GM21619 (cell line): ENCODE measurements at regions not wholly inside any gene's neighbourhood (a gene's known extent, or its start where the extent isn't known, plus 50 kb on each side); places are given as distances from the start of the nearest gene placed in this dataset.

Source experiments
- ATAC-seq: cut with Tn5 transposase; IDR thresholded peaks from one replicate; pipeline ENCODE4 v1.9.1; 2021; ENCODE audit not compliant: unreplicated experiment

DNA sequence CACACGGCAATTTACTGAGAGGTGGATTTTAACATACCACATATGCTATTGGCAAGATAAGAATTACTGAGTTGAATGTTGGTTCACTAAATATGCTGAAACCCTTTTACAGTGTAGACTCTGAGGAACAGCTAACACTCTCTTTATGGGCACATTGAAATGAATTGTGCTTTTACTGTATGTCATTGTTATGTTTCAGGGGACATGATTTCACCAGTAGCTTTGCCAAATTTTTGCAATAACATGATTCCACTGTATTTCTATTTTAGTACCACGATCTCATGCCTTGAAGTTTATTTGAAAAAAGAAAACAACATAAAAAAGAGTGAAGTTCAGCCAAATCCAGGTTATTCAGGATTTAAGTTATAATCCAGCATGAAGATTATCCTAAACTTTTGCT is 188.5 kb downstream of the HLX start:
- ATAC-seq = no peak

DNA sequence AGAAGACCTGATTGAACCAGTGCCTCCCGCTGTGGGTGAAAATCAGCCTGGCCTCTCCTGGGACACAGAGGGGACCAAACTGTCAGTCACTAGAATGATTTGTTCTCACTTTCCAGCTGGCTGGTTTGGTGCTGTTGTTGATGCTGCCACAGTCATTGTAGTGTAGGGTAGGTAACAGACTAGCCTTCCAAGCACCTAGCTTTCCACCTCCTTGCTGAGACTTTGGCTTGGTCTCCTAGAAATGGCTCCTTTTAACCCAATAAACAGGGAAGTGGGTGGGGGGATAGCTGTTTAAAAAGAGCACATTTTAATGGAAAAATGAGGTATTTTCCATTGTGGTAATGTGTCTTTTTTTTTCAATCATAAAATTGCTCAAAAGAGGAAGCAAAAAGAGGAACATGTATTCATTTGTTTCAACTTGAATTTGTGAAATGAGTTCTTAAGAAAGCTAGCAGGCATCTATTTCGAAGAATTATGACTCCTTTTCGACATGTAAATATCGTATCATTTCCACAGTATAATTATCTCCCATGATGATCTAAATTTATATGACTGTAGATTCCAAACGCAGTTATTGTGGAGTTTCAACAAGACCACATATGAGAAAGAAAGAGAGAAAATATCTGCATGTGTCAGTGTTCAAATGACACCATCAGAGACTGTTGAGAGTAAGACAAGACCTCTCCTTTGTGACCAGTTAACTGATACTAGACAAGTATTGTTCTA is 190.1 kb downstream of the HLX start:
- ATAC-seq = peak; percentile 88

DNA sequence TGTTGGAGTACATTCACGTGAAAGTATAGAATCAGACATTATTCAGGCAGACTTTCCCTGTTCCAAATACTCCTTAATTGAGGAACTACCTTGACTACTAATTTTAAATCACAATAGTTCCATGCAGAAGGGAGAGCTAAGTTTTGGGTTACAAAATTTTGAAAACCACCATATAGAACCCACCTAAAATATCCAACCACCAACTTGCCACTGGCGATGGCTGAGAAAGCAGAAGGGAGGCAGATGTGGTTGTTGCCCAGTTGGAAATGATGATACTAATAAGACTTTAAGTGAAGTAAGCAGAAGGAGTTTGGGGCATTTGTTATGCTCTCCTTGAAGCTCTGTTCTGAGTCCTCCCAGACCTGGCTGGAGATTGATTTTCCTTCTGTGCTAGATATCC is 190.7 kb downstream of the HLX start:
- ATAC-seq = no peak

DNA sequence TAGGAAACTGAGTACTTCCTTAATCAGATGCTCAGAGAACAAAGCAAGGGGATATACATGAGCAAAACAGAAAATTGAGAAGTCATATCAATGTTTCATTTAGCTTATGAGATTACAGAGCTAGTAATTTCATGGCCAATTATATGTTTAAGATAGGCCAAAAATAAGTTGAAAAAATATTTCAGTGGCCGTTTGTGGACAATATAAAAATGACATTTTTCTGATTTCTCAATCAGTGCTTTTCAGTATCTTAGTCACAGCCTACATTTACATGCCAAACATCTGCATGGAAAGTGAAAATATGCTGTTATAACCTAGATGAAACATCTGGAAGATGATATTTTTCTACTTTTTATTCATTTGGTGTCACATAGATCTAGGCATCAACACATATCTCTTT is 192.5 kb downstream of the HLX start:
- ATAC-seq = no peak

DNA sequence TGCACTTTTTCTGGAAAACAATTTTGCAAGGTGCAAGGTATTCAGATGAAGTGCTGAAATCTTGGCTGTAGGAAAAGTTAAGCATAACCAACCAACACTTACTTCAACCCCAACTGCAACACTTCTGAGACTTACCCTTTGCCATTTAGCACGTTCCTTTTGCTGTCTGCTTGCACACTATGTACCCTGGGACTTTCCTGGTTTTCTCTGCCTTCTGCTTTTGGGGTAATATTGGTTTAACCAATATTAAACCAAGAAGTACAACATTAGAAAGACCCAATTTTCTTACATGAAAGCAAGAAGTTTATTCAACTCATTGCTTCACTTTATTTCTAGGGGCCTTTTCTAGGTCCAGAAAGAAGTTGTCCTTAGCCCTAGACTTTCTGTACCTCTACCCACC is 193.0 kb downstream of the HLX start:
- ATAC-seq = no peak

DNA sequence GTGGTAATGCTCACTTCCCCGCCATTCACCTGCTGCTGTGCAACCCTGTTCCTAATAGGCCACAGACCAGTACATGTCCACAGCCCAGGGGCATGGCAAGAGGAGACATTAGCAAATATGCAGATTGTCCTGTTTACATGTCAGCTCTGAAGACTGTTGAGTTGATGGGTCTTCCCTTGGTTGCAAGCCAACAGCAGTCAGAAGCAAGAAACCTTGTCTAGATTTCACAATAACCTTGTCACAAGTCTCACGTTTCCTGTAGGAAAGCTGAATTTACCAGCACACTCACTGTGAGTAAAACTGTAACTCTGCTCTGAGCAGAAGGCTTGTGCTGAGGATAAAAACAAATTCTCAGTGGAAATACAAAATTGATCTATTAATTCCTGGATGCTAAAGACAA is 195.1 kb downstream of the HLX start:
- ATAC-seq = no peak

DNA sequence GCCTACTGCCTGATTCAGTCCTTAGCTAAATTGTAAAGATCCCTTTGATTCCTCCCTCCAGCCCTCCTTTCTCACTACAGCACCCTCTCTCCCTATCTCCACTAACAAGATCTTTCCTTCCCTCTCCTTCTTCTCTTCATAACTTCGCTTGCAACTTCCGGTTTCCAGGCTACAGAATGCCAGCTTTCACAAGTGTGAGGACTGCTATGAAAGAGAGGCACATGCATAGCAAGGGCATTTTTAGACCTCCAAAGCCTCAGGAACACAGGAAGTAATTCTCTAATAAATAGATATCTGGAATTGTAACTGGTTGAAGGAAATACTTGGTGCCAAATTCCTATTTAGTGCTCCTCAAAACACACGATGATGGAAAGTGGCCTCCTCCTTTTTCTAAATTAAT is 196.7 kb downstream of the HLX start:
- ATAC-seq = no peak

DNA sequence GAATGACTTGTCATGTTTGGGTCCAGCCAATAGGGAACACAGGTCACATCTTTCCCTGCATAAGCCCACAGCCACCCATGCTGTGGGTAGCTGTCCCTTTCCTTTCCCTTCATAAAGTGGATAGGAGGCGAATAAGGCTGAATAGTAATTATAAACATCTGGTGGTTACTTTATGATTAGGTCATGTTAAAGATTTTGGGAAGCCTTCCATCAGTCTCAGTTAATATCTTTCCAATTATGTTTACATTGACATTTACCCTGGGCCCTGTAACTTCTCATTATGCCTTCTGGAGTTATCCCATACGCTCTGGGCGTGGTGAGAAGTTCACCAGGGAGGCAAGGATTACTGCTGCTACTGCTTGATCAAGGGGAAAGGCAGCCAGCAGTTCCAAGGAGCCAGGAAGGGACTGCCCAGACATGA is 197.2 kb downstream of the HLX start:
- no peak for ATAC-seq

DNA sequence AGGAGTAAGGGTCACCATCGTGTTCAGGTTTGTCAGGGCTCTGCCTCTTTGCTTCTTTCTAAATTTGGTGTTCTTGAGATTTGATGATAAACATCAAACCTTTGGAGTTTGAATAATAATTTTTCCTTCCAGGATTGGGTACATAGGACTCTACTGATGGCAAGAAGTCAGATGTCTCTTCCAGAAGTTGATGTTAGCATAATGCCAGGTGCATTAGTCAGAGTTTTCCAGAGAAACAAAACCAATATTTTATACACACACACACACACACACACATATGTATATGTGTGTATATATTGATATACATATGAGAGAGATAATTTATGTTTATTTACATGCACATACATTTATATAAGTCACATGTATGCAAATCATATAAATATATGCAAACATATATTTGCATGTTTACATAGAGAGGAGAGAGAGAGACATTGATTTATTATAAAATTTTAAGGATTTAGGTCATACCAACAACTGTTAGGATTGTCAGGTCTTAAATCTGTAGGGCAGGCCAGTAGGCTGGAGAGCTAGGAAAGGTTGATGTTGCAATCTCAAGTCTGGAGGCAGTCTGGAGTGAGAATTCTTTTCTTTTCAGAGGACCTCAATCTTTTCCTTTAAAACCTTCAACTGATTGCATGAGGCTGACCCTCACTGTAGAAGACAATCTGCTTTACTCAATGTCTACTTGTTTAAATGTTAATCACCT is 199.2 kb downstream of the HLX start:
- no peak for ATAC-seq

DNA sequence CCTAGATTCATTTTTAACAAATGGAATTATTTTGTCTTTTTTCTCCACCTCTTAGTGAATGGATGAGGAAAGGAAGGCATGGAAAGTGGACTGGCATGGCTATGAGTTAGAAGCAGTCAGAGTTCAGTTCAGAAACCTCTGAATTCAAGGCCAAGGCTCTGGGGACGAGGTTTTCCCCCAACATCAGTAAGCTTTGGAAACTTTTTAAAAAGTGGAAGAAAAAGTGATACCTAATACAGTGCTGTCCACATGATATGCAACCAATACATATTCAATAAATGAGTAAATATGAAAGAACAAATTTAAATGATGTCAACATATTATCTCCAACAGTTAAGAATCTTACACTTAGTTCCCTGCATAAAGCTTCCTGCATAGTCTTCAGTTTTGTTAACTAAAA is 204.7 kb downstream of the HLX start:
- ATAC-seq = no peak

DNA sequence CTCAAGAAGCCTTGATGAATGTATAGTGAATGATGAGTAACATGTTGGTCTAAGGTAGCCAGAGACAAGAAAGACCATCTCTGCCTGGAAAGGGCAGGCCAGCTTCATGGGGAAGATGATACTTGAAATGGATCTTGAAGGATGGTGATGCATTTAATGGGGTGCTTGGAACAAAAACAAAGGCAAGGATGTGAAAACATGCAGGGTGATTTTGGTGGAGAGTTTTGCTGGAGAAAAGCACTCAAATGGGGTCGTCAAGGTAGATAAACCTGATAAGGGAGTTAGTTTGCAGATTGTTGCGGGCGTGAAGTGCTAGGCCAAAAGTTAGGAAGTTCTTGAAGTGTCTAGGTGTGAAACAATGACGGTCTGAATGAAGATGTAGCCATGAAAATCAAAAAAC is 205.4 kb downstream of the HLX start:
- no peak for ATAC-seq

DNA sequence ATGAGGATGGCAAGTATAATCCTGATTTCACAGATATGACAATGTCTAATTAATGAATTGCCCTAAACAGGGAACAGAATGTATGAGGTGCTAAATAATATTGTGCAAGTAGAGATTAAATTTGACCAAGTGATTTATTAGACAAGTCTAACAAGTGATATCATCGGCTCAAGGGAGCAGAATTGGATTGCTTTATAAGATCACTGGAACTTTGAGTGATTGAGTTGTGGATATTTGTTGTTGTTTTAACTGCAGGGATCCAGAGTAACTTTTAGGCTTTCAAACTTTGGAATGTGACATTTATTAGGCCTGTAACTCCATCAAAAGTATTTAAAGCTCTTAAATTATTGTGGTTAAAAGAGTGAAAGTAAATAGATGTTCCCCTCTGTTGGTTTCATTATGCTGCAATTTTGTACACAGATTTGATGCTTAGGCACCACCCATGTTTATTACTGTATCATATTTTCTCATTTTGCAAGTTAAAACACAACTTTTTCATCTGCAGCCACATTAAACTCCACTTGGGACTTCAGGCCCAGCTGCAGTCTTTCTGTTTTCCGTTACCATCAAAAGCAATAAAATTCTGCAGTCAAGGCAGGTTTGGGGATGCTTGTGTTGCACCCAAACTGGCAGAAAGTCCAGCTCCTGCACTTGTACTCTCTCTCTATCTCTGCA is 206.6 kb downstream of the HLX start:
- ATAC-seq = no peak

DNA sequence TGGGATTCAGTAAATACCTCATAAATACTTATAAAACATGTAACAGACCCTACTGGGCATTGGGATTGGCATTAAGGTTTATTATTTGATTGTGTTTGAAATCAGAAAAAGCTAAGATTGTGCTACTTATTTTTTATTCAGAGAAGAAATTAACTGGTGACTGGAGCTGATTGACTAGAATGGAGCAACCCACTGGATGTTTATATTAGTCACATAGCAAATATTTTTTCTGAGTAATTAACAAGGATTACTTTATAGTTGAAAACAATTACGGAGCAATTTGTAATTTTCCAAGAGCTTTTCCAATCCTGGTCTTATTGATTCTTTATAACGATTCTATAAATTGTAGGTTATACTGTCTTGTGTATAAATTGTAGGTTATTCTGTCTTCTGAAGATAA is 208.7 kb downstream of the HLX start:
- ATAC-seq = no peak

DNA sequence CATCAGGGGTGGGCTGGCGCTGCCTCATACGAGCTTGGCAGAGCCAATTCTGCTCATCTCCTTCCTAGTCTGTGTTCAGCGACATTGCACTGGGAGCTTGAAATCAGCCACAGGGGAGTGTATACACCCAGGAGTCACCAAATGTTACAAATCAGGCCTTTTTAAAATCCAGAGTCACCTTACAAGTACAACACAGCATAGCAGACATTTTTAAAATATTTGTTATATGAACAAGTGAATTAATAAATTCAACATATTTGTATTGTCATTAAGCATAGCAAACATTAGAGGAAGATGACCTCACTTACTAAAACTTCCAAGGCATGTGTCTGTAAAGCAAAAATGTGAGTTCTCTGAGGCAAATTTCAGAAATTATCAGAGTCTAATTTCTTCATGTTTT is 210.0 kb downstream of the HLX start:
- no peak for ATAC-seq

DNA sequence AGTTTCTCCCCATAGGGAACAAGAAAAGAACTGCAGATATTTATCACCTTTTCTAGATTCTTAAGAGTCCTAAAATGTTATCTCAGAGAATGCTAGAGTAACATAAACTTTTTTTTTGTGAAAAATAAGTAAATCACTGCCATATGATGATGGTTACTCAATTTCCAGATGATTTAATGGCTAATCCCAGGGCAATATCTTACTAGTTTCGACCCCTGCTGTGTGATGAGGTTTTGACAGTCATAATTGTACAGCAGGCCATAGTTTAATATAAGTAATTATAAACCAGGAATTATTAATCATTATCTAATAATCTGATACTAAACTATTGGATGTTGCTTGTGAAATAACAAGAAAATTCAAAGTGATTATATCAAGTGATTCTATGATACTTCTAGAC is 210.6 kb downstream of the HLX start:
- no peak for ATAC-seq

DNA sequence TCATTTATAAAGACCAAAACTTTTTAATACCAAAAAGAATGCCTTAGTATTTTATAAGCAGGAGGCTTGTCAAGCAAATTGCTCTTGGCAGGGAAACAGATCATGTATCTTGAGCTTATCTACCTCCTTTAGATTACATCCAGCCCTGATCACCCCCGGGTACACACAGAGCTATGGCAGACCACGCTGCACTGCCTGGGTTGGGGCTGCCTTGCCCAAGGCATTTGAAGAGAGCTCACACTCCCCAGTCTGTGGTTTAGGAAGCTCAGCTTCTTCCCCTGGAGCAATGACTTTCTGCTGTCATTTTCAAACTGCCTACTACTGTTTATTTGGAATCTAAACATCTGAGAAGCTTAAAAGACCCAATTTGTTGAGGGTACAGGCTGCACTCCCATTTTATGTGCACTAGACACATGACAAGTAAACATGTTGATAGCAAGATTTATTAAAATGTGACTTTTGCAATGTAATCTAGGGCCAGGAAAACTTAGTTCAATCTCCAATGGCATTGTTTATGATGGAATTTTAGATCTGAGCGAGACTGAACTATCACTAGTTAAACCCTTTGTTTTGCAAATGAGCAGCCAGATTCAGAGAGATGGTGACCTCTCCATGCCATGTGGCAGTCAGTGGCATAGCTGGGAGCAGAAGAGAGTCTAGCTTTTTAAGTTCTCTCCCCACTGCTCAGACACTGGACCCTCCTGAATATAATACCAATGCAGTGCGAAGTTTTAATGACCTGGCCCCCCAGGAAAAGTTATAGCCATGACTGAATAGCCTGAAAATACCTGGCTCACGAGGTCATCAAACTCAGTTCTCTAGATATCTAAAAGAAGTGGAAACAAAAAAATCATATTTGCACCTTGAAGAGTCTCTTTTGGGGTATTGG is 214.9 kb downstream of the HLX start:
- no peak for ATAC-seq

DNA sequence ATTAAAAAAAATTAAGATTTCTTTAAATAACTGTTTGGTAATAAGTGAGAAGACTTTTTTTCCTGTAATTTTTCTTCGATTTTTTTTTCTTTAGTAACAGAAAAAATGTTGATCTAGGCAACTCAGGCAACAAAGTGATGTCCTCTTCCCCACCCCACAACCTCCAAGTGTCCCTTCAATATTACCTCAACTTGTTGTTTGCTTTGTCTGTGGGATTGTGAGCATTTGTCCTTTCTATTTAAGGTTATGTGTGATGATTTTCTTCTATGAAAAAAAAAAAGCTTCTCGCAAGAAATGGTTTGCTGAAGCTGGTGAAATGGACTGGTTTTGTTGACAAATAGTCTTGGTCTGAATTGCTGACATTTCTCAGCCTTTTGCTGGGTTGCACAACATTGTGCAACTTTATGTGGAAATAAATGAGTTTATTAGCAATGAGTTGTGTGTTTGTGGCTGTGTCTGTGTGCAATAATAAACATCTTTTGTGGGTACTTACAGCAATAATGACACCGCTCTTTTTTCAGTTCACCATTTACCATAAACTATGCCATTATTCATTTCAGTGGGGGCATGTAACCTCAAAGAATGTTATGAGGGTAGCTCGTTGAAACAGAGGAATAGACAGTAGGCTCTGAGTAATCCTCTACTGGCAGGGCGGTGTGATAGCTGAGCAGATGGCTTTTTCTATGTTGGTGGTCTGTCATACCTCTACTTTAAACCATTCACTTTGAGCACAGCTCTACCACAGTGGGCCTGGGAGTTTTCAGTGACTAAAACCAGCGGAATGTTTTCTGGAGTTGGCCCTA is 218.4 kb downstream of the HLX start:
- ATAC-seq = no peak

DNA sequence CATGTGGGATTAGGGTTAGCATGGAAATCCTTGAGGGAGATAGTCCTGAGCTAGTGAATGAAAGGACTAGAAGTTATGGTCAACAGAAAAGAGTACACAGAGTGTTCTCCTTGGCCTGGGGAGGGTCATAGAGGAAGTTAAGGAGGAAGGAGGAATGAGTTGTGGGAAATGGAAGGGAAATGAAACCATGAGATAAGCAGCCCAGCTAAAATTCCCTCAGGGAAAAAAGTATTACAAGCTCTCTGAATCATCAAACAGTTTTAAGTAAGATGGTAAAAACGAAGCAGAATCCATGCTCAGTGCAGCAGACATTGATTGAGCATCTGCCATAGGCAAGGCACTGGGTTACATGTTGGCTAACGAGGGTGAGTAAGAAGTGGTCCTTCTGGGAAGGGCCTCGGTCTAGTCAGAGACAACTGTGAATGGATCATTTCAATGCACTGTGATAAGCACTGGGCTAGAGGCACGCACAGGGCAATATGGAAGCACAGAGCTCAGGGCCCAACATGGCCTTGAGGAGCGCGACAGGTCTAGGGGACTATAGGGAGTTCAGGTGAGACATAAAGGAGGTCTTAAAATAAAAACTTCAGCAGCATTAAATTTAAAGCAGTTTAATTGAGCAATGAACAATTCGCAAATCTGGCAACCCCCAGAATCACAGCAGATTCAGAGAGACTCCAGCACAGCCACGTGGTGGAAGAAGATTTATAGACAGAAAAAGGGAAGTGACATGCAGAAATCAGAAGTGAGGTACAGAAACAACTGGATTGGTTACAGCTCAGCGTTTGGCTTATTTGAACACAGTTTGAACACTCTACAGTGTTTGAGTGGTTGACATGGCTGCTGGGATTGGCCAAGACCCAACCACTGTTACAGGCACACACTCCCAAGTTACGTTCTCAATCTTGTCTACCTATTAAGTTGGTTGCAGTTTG is 219.5 kb downstream of the HLX start:
- no peak for ATAC-seq
